ENCODE measurements at regions not wholly inside any gene's neighbourhood (a gene's known extent, or its start where the extent isn't known, plus 50 kb on each side); places are given as distances from the start of the nearest gene placed in this dataset.
"Not testable (repeated sequence)": the region's sequence is repeated elsewhere in the genome, so short reads cannot be mapped to it uniquely, and the experiment has no call there.

DNA sequence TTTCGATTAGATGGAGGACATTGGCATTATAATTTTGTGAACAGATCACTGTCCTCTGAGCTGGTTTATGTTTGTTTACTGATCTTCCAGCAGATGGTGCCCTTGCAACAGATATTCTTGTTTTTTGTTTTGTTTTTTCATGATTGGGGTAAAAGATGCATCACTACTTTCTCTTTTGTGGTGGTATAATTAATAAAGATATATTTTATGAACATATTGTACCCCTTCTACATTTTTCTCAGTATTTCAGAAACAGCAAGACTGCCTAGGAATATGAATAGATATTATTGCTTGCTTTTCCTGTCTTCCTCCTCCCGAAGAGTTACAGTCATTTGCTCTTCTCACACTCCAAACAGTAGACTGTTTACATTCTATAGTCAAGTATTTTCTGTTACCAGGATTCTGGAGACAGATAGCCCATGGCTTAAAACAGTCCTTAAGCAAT, 905.2 kb downstream of the TRAM1L1 start:
- peak; percentile 24 for DNase-seq
- no peaks in the 10 kb centered on the region; the same call in 1 of the 2 replicates for H3K9me3 ChIP-seq
- TF ChIP-seq SMC3 (IDR thresholded peaks at IDR 0.05; ENCODE audit: low read depth, low read length), result peak; percentile 50; the same call in 1 of the 2 replicates
- no peak for TF ChIP-seq NRF1 (IDR thresholded peaks at IDR 0.05; ENCODE audit: low read depth, low read length)
- peak; percentile 86 for TF ChIP-seq RAD21 (IDR thresholded peaks at IDR 0.05; ENCODE audit: low read length)
- TF ChIP-seq, protein P1, sequence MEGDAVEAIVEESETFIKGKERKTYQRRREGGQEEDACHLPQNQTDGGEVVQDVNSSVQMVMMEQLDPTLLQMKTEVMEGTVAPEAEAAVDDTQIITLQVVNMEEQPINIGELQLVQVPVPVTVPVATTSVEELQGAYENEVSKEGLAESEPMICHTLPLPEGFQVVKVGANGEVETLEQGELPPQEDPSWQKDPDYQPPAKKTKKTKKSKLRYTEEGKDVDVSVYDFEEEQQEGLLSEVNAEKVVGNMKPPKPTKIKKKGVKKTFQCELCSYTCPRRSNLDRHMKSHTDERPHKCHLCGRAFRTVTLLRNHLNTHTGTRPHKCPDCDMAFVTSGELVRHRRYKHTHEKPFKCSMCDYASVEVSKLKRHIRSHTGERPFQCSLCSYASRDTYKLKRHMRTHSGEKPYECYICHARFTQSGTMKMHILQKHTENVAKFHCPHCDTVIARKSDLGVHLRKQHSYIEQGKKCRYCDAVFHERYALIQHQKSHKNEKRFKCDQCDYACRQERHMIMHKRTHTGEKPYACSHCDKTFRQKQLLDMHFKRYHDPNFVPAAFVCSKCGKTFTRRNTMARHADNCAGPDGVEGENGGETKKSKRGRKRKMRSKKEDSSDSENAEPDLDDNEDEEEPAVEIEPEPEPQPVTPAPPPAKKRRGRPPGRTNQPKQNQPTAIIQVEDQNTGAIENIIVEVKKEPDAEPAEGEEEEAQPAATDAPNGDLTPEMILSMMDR (IDR thresholded peaks at IDR 0.05), result peak; percentile 62
- peaks cover 0 to 9% of the 10 kb centered on the region in 2 experiments; a peak in 2 of 4 replicates for H3K4me1 ChIP-seq (ENCODE audit: control insufficient read depth in 1 of 2, insufficient read depth in 2 of 2, low read depth in 1 of 2, low read length in 1 of 2)
- no peaks in the 10 kb centered on the region for H3F3A ChIP-seq (replicated peaks; ENCODE audit: insufficient read depth)
- H4K20me1 ChIP-seq (ENCODE audit: insufficient read depth), result no peaks in the 10 kb centered on the region
- H3K27ac ChIP-seq (ENCODE audit: low read depth in 2 of 2, low read length in 1 of 2), result no peak overlapping the region
- CTCF ChIA-PET, result interaction anchor here (0.6 to 3.1 kb wide), 33 partner anchors 9 to 1955 kb away, joined by 3 to 38 read pairs (median 3); partner anchors contain the start of gene NDST3
- H2AFZ ChIP-seq (ENCODE audit: low read depth), result peak overlapping the region; percentile 55; the same call in 1 of the 2 replicates
- no peaks in the 10 kb centered on the region for H3K79me2 ChIP-seq (ENCODE audit: insufficient read depth)
- peak overlapping the region in 1 of 2 experiments; percentile 46; a peak in 1 of 4 replicates for H3K4me3 ChIP-seq (ENCODE audit: low read depth in 2 of 2, low read length in 1 of 2)
- peak overlapping the region; percentile 25; the same call in 1 of the 2 replicates for H3K4me2 ChIP-seq
- H3K36me3 ChIP-seq (replicated peaks in 1 of 2; ENCODE audit: control insufficient read depth in 1 of 2, insufficient read depth in 2 of 2, low read length in 1 of 2), result no peaks in the 10 kb centered on the region
- POLR2A ChIA-PET, result no interaction called here
- WGBS (ENCODE audit: low lambda C conversion rate), result 22% methylated on average over 2 of the region's 2 CpGs
- H3K9me2 ChIP-seq, result no peaks in the 10 kb centered on the region
- H3K9ac ChIP-seq, result no peak overlapping the region
- no peaks in the 10 kb centered on the region for H3K27me3 ChIP-seq (ENCODE audit: insufficient read depth)

DNA sequence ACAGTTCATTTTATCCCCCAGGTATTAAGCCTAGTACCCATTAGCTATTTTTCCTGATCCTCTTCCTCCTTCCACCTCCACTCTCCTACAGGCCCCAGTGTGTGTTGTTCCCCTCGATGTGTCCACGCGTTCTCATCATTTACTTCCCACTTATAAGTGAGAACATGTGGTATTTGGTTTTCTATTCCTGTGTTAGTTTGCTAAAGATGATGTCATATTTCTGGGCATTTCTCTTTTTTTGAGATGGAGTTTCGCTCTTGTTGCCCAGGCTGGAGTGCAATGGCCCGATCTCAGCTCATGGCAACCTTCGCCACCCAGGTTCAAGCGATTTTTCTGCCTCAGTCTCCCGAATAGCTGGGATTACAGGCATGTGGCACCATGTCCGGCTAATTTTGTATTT, 934.0 kb downstream of the TRAM1L1 start:
- H3K79me2 ChIP-seq (ENCODE audit: insufficient read depth); H3K4me1 ChIP-seq (ENCODE audit: control insufficient read depth in 1 of 2, insufficient read depth in 2 of 2, low read depth in 1 of 2, low read length in 1 of 2); H3F3A ChIP-seq (replicated peaks; ENCODE audit: insufficient read depth); POLR2A ChIA-PET; H4K20me1 ChIP-seq (ENCODE audit: insufficient read depth); H3K9me3 ChIP-seq; H3K4me2 ChIP-seq; H3K9ac ChIP-seq; H3K4me3 ChIP-seq (ENCODE audit: low read depth in 2 of 2, low read length in 1 of 2); H2AFZ ChIP-seq (ENCODE audit: low read depth); DNase-seq; H3K27ac ChIP-seq (ENCODE audit: low read depth in 2 of 2, low read length in 1 of 2); CTCF ChIA-PET; H3K36me3 ChIP-seq (replicated peaks in 1 of 2; ENCODE audit: control insufficient read depth in 1 of 2, insufficient read depth in 2 of 2, low read length in 1 of 2); H3K27me3 ChIP-seq (ENCODE audit: insufficient read depth); H3K9me2 ChIP-seq: not testable (repeated sequence)
- WGBS (ENCODE audit: low lambda C conversion rate), result 69% methylated on average over 9 of the region's 9 CpGs

- H2AFZ ChIP-seq (ENCODE audit: low read depth), result no peak overlapping the region
- DNase-seq, result no peak
- no peaks in the 10 kb centered on the region for H3K9me3 ChIP-seq
- H3K79me2 ChIP-seq (ENCODE audit: insufficient read depth), result no peaks in the 10 kb centered on the region
- H3K4me2 ChIP-seq, result no peak overlapping the region
- H3F3A ChIP-seq (replicated peaks; ENCODE audit: insufficient read depth), result no peaks in the 10 kb centered on the region
- no peaks in the 10 kb centered on the region for H3K4me1 ChIP-seq (ENCODE audit: control insufficient read depth in 1 of 2, insufficient read depth in 2 of 2, low read depth in 1 of 2, low read length in 1 of 2)
- WGBS (ENCODE audit: low lambda C conversion rate), result 67% methylated on average over 1 of the region's 1 CpG
- H3K36me3 ChIP-seq (replicated peaks in 1 of 2; ENCODE audit: control insufficient read depth in 1 of 2, insufficient read depth in 2 of 2, low read length in 1 of 2), result no peaks in the 10 kb centered on the region
- POLR2A ChIA-PET, result no interaction called here
- no peaks in the 10 kb centered on the region for H3K9me2 ChIP-seq
- H3K9ac ChIP-seq, result no peak overlapping the region
- H3K27me3 ChIP-seq (ENCODE audit: insufficient read depth), result no peaks in the 10 kb centered on the region
- no peaks in the 10 kb centered on the region for H4K20me1 ChIP-seq (ENCODE audit: insufficient read depth)
- H3K27ac ChIP-seq (ENCODE audit: low read depth in 2 of 2, low read length in 1 of 2), result no peak overlapping the region
- H3K4me3 ChIP-seq (ENCODE audit: low read depth in 2 of 2, low read length in 1 of 2), result no peak overlapping the region
- TF ChIP-seq SIN3A (IDR thresholded peaks at IDR 0.05; ENCODE audit: borderline replicate concordance, low read depth, low read length) (no peak), EP300 (IDR thresholded peaks at IDR 0.05; ENCODE audit: borderline replicate concordance in 1 of 2, low read depth in 1 of 2, low read length in 1 of 2) (no peak), RXRA (IDR thresholded peaks at IDR 0.05; ENCODE audit: borderline replicate concordance, low read depth) (no peak), EZH2phosphoT487 (IDR thresholded peaks at IDR 0.05; ENCODE audit: borderline replicate concordance, low read depth) (no peak), GATA2 (CRISPR knock-in tag; IDR thresholded peaks at IDR 0.05) (no peak), NRF1 (IDR thresholded peaks at IDR 0.05; ENCODE audit: low read depth, low read length) (no peak), RFX5 (IDR thresholded peaks at IDR 0.05; ENCODE audit: low read length) (no peak), JUND (IDR thresholded peaks at IDR 0.05) (no peak), YY1 (IDR thresholded peaks at IDR 0.05; ENCODE audit: low read depth) (no peak), GABPA (IDR thresholded peaks at IDR 0.05; ENCODE audit: low read depth) (no peak), RAD21 (IDR thresholded peaks at IDR 0.05; ENCODE audit: low read length) (no peak), CHD2 (IDR thresholded peaks at IDR 0.05; ENCODE audit: low read length, partially characterized antibody) (no peak), TEAD4 (IDR thresholded peaks at IDR 0.05; ENCODE audit: borderline replicate concordance, insufficient read depth) (no peak), MXI1 (IDR thresholded peaks at IDR 0.05; ENCODE audit: low read depth, low read length) (no peak), POLR2AphosphoS5 (IDR thresholded peaks at IDR 0.05; ENCODE audit: low read depth, low read length) (no peak), FOSL2 (IDR thresholded peaks at IDR 0.05; ENCODE audit: borderline replicate concordance, low read depth) (no peak)
- TF ChIP-seq, protein P2, sequence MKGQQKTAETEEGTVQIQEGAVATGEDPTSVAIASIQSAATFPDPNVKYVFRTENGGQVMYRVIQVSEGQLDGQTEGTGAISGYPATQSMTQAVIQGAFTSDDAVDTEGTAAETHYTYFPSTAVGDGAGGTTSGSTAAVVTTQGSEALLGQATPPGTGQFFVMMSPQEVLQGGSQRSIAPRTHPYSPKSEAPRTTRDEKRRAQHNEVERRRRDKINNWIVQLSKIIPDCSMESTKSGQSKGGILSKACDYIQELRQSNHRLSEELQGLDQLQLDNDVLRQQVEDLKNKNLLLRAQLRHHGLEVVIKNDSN (IDR thresholded peaks at IDR 0.05; ENCODE audit: borderline replicate concordance, low read depth), result no peak
- CTCF ChIA-PET, result no interaction called here
Measured at GRCh38 chr4:116150152-116150551, 935.2 kb downstream of the TRAM1L1 start.
